Liver (tissue), 3 donors: ENCODE measurements at regions not wholly inside any gene's neighbourhood (a gene's known extent, or its start where the extent isn't known, plus 50 kb on each side); places are given as distances from the start of the nearest gene placed in this dataset.
"Not testable (repeated sequence)": the region's sequence is repeated elsewhere in the genome, so short reads cannot be mapped to it uniquely, and the experiment has no call there.

Experiments
- GABPA ChIP-seq, 2 donors: IDR thresholded peaks in 1 of 2; conservative IDR thresholded peaks in 1 of 2; 2 replicates each; pipeline ENCODE4 v1.6.1; 2016; ENCODE audit warnings: antibody characterized with exemption in 2 of 2, mild to moderate bottlenecking in 1 of 2, moderate library complexity in 1 of 2
- HNF4A ChIP-seq, 2 donors: conservative IDR thresholded peaks; 2 replicates each; pipeline ENCODE4 v1.6.1; 2016; ENCODE audit warnings: antibody characterized with exemption in 2 of 2, mild to moderate bottlenecking in 2 of 2
- JUND ChIP-seq, 2 donors: IDR thresholded peaks; 2 replicates each; pipeline ENCODE4 v1.6.1; 2016; ENCODE audit warnings: antibody characterized with exemption in 2 of 2
- NR2F2 ChIP-seq: IDR thresholded peaks from 2 replicates; pipeline ENCODE4 v1.6.1; 2016; ENCODE audit warnings: antibody characterized with exemption
- RXRA ChIP-seq, 2 donors: IDR thresholded peaks; 2 replicates each; pipeline ENCODE4 v1.6.1; 2017 to 2018; ENCODE audit warnings: antibody characterized with exemption in 2 of 2, mild to moderate bottlenecking in 1 of 2
- TAF1 ChIP-seq: conservative IDR thresholded peaks from 2 replicates; pipeline ENCODE4 v1.6.1; 2016; ENCODE audit warnings: antibody characterized with exemption, mild to moderate bottlenecking
- YY1 ChIP-seq: IDR thresholded peaks from 2 replicates; pipeline ENCODE4 v1.6.1; 2016; ENCODE audit warnings: antibody characterized with exemption, mild to moderate bottlenecking
- ZBTB33 ChIP-seq: IDR thresholded peaks from 2 replicates; pipeline ENCODE4 v1.6.1; 2016; ENCODE audit warnings: antibody characterized with exemption
- TF ChIP-seq, protein P1 (sequence below): fragments of 150-350 bp; IDR thresholded peaks from 2 replicates; pipeline ENCODE4 v1.5.1; 2017; ENCODE audit warnings: improper control_type of control experiment, low read depth, low read length; ENCODE audit not compliant: missing input control
- TF ChIP-seq, protein P2 (sequence below): IDR thresholded peaks from 2 replicates; pipeline ENCODE4 v1.6.1; 2016; ENCODE audit warnings: antibody characterized with exemption, mild to moderate bottlenecking
- donor health status: healthy.
- donor health status: healthy.

- TF ChIP-seq HNF4A (conservative IDR thresholded peaks at IDR 0.05); GABPA (IDR thresholded peaks at IDR 0.05 in 1 of 2, conservative IDR thresholded peaks at IDR 0.05 in 1 of 2); RXRA (IDR thresholded peaks at IDR 0.05); NR2F2; JUND (IDR thresholded peaks at IDR 0.05); TAF1; ZBTB33; YY1: not testable (repeated sequence)
- TF ChIP-seq, protein P1, sequence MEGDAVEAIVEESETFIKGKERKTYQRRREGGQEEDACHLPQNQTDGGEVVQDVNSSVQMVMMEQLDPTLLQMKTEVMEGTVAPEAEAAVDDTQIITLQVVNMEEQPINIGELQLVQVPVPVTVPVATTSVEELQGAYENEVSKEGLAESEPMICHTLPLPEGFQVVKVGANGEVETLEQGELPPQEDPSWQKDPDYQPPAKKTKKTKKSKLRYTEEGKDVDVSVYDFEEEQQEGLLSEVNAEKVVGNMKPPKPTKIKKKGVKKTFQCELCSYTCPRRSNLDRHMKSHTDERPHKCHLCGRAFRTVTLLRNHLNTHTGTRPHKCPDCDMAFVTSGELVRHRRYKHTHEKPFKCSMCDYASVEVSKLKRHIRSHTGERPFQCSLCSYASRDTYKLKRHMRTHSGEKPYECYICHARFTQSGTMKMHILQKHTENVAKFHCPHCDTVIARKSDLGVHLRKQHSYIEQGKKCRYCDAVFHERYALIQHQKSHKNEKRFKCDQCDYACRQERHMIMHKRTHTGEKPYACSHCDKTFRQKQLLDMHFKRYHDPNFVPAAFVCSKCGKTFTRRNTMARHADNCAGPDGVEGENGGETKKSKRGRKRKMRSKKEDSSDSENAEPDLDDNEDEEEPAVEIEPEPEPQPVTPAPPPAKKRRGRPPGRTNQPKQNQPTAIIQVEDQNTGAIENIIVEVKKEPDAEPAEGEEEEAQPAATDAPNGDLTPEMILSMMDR: not testable (repeated sequence)
- TF ChIP-seq, protein P2, sequence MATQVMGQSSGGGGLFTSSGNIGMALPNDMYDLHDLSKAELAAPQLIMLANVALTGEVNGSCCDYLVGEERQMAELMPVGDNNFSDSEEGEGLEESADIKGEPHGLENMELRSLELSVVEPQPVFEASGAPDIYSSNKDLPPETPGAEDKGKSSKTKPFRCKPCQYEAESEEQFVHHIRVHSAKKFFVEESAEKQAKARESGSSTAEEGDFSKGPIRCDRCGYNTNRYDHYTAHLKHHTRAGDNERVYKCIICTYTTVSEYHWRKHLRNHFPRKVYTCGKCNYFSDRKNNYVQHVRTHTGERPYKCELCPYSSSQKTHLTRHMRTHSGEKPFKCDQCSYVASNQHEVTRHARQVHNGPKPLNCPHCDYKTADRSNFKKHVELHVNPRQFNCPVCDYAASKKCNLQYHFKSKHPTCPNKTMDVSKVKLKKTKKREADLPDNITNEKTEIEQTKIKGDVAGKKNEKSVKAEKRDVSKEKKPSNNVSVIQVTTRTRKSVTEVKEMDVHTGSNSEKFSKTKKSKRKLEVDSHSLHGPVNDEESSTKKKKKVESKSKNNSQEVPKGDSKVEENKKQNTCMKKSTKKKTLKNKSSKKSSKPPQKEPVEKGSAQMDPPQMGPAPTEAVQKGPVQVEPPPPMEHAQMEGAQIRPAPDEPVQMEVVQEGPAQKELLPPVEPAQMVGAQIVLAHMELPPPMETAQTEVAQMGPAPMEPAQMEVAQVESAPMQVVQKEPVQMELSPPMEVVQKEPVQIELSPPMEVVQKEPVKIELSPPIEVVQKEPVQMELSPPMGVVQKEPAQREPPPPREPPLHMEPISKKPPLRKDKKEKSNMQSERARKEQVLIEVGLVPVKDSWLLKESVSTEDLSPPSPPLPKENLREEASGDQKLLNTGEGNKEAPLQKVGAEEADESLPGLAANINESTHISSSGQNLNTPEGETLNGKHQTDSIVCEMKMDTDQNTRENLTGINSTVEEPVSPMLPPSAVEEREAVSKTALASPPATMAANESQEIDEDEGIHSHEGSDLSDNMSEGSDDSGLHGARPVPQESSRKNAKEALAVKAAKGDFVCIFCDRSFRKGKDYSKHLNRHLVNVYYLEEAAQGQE: not testable (repeated sequence)
These were observed 53.3 kb upstream of the XIST start for GRCh38 chrX:73905749-73906374.
